GM12891 (cell line): ENCODE measurements at regions not wholly inside any gene's neighbourhood (a gene's known extent, or its start where the extent isn't known, plus 50 kb on each side); places are given as distances from the start of the nearest gene placed in this dataset.

Experiments used
- DNase-seq: peaks from one replicate; pipeline ENCODE4 v3.0.0; 2011; ENCODE audit warnings: low spot score; ENCODE audit not compliant: insufficient read length
- FAIRE-seq: peaks from 2 replicates; lab custom pipeline; 2011; peaks lifted over from hg19 to GRCh38; lab: Jason Lieb, UNC
- PAX5 ChIP-seq: IDR thresholded peaks from 2 replicates; pipeline ENCODE4 v1.6.1; 2011; ENCODE audit warnings: low read length, moderate library complexity, mild to moderate bottlenecking; ENCODE audit not compliant: insufficient read depth, severe bottlenecking
- POLR2A ChIP-seq: IDR thresholded peaks from 2 replicates; pipeline ENCODE4 v1.6.1; 2011; ENCODE audit warnings: low read depth, low read length, control low read depth
- POLR2AphosphoS5 ChIP-seq: IDR thresholded peaks from 2 replicates; pipeline ENCODE4 v1.6.1; 2011; ENCODE audit warnings: low read depth, low read length, control low read depth
- POU2F2 ChIP-seq: IDR thresholded peaks from 2 replicates; pipeline ENCODE4 v1.6.1; 2011; ENCODE audit warnings: low read depth, mild to moderate bottlenecking, control low read depth, low read length, moderate library complexity
- SPI1 ChIP-seq: IDR thresholded peaks from 2 replicates; pipeline ENCODE4 v1.6.1; 2011; ENCODE audit warnings: low read depth, low read length, control low read depth
- TAF1 ChIP-seq: IDR thresholded peaks from 2 replicates; pipeline ENCODE4 v1.6.1; 2011; ENCODE audit warnings: low read depth, low read length, control low read depth

DNA sequence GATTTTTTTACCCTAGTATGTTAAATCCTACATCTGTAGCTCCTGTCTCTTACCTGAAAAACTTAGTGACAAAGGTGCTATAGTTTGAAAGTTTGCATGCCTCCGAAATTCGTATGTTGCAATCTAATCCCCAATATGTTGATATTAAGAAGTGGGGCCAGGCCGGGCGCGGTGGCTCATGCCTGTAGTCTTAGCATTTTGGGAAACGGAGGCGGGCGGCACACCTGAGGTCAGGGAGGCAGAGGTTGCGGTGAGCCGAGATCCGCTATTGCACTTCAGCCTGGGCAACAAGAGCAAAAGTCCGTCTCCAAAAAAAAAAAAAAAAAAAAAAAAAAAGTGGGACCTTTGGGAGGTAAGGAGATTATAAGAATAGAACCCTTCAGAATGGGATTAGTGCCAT lies 471.3 kb upstream of the TECRL start:
- no peak for DNase-seq
- no peak for TF ChIP-seq SPI1
- TF ChIP-seq TAF1 = no peak

GRCh38 chr4:64876021-64876420 lies 466.8 kb upstream of the TECRL start:
- TF ChIP-seq SPI1 (no peak), TAF1 (no peak), POU2F2 (no peak), PAX5 (no peak), POLR2AphosphoS5 (no peak), POLR2A (no peak)
- FAIRE-seq = no peak
- no peak for DNase-seq

More for the DNA sequence above, 471.3 kb upstream of the TECRL start:
- no peak for FAIRE-seq

- TF ChIP-seq SPI1 (no peak), TAF1 (no peak), PAX5 (no peak), POU2F2 (no peak), POLR2AphosphoS5 (no peak), POLR2A (no peak)
- DNase-seq (no peak), FAIRE-seq (no peak)
Observed at GRCh38 chr4:64870558-64870957, 461.3 kb upstream of the TECRL start.

- DNase-seq (no peak), FAIRE-seq (no peak)
- TF ChIP-seq TAF1 = no peak
Observed at GRCh38 chr4:64857815-64858214, 448.6 kb upstream of the TECRL start.

DNA sequence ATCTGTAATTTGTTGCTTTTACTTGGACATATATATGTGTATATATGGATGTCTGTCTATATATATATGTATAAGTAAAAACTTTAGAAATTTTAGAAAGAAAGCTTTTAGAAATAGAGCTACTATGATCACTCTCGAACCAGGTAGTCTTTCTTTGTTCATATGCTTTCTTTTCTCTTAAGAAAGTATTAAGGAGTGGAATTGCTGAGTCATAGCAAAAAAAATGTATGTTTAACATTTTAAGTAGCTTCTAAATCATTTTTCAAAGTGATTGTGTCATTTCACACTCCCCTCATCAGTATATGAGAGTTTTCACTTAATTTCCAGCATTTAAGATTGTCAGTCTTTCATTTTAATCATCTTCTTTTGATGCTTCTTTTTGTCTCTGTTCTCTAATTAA lies 447.9 kb upstream of the TECRL start:
- DNase-seq = no peak
- no peak for TF ChIP-seq POLR2A
- TF ChIP-seq TAF1 = no peak
- no peak for TF ChIP-seq POLR2AphosphoS5
- no peak for TF ChIP-seq POU2F2
- TF ChIP-seq SPI1 = no peak
- no peak for TF ChIP-seq PAX5
- FAIRE-seq = no peak

DNA sequence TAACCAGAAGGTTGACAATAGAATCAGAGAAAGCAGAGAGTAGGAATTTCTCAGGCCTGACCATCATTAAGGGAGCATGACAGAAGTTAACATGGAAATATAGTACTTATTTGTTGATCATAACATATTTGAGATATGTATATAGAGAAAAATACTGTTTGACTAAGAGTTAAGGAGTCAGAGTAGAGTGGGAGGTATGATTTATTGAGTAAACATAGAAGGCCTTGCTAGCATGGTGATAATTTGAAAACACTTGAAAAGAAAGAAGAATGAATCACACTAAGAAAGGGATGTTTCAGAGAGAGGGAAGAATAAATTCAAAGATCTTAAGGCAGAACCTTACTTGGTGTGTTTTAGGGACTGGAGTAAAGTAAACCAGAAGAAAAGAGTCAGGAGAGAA lies 437.2 kb upstream of the TECRL start:
- TF ChIP-seq PAX5 (no peak), SPI1 (no peak), POLR2A (no peak), POLR2AphosphoS5 (no peak), TAF1 (no peak), POU2F2 (no peak)
- DNase-seq (no peak), FAIRE-seq (no peak)

DNA sequence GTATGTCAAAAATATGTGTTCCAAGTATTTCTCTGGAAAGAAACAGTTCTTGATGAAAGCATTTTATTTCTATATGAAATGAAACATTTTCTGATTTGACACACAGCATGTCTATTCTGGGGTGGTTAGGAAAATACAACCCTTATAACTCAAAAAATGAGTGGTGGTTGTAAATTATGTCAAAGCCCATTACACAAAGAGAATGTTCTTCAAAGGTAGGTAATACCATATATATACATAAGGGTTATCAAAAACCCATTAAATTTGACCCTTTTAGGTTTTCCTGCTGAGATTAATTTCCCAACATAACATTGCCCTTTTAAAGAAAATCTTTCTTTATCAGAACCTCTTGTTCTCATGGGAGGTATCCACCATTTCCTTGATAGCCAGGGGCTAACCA lies 420.5 kb upstream of the TECRL start:
- TF ChIP-seq POLR2AphosphoS5 (no peak), PAX5 (no peak), POLR2A (no peak), SPI1 (no peak), TAF1 (no peak), POU2F2 (no peak)
- FAIRE-seq = no peak
- no peak for DNase-seq

- TF ChIP-seq POLR2A = no peak
- TF ChIP-seq SPI1 = no peak
- no peak for TF ChIP-seq POU2F2
- no peak for TF ChIP-seq PAX5
- TF ChIP-seq TAF1 = no peak
- no peak for TF ChIP-seq POLR2AphosphoS5
Observed at GRCh38 chr4:64824591-64824990, 415.3 kb upstream of the TECRL start.

DNA sequence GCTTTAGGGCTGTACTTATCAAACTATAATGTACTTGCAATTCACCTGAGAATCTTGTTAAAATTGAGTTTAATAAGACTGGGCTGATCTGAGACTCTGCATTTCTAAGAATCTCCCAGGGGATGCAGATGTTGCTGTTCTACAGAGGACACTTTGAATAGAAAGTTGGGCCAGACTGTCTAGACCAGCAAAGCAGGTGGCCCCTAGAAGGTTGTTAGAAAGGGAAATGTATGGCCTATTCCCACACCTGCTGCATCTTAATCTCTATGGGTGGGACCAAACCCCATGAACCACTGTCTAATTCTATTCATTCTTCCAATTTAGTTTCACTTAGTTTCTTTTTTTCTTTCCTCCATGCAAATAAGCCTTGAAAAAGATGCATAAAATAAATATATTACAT lies 413.2 kb upstream of the TECRL start:
- no peak for TF ChIP-seq TAF1
- no peak for TF ChIP-seq POLR2AphosphoS5
- TF ChIP-seq POLR2A = no peak
- TF ChIP-seq PAX5 = no peak
- TF ChIP-seq POU2F2 = no peak
- no peak for TF ChIP-seq SPI1
- FAIRE-seq (no peak), DNase-seq (no peak)

More at GRCh38 chr4:64824591-64824990, 415.3 kb upstream of the TECRL start:
- DNase-seq (no peak), FAIRE-seq (no peak)

- no peak for DNase-seq
- no peak for TF ChIP-seq SPI1
- no peak for FAIRE-seq
Observed at GRCh38 chr4:64821219-64821976, 412.1 kb upstream of the TECRL start.

DNA sequence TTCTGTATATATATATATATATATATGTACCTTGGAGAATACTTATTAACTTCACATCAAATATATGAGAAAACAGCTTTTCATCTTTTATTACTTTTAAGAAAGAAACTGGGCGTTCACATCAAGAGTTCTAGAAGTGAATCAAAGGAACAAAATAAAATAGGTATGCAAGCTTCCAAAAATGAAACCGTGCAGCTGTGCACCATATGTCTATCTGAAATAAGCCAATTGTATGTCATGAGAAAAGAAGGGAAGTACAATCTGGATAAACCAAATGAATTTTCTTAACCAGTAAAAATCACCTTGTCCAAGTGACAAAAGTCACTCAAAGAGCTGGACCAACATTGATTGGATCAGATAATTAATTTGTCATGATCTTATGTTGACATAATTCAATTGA lies 405.4 kb upstream of the TECRL start:
- TF ChIP-seq TAF1 = no peak
- TF ChIP-seq POLR2A = no peak
- FAIRE-seq (no peak), DNase-seq (no peak)

GRCh38 chr4:64807821-64808220 lies 398.6 kb upstream of the TECRL start:
- DNase-seq (no peak), FAIRE-seq (no peak)
- TF ChIP-seq POLR2A = no peak
- TF ChIP-seq POLR2AphosphoS5 = no peak
- TF ChIP-seq SPI1 = no peak
- no peak for TF ChIP-seq PAX5
- no peak for TF ChIP-seq TAF1
- no peak for TF ChIP-seq POU2F2
